PC-9 (cell line): ENCODE measurements at regions not wholly inside any gene's neighbourhood (a gene's known extent, or its start where the extent isn't known, plus 50 kb on each side); places are given as distances from the start of the nearest gene placed in this dataset.

ENCODE experiments used
- CTCF ChIP-seq: fragments of 200-600 bp; sonication (generic); conservative IDR thresholded peaks from 2 replicates; pipeline ENCODE4 v1.6.1; 2017; ENCODE audit warnings: mixed run types, antibody characterized with exemption, mild to moderate bottlenecking, moderate library complexity
- EZH2 ChIP-seq: fragments of 200-600 bp; sonication (generic); IDR thresholded peaks from 2 replicates; pipeline ENCODE4 v1.8.0; 2017; ENCODE audit warnings: antibody characterized with exemption, low read depth

GRCh38 chr11:119509282-119509841 is 86.4 kb upstream of the THY1 start:
- TF ChIP-seq CTCF (no peak), EZH2 (no peak)
